ENCODE measurements at regions not wholly inside any gene's neighbourhood (a gene's known extent, or its start where the extent isn't known, plus 50 kb on each side); places are given as distances from the start of the nearest gene placed in this dataset.

DNA sequence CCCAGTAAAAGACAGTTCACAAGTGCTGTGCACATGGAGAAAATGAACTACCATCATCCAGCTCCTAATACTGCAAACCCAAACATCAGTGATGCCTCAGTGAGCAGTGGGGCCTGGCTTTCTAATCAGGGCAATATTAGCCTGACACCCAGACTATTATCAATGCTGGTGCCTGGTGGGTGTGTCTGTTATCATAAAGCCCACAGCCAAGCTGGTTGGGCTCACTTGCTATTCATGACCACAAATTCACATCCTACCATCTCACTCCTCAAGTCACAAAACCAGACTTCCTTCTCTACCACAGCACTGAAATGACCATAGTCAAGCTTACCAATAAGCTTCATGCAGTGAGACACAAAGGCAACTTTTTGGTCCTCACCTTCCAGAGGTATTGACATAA, 180.8 kb upstream of the PLN start:
- Histone ChIP-seq H3K36me3 (ENCODE audit: insufficient read depth, low read length) (no peaks in the 10 kb centered on the region), H4K20me1 (ENCODE audit: insufficient read depth, low read length) (no peaks in the 10 kb centered on the region), H3K9me2 (ENCODE audit: insufficient read depth, low read length) (no peaks in the 10 kb centered on the region), H3K27ac (ENCODE audit: low read depth, low read length, poor library complexity, severe bottlenecking) (no peak overlapping the region), H3K9me3 (ENCODE audit: low read length) (no peaks in the 10 kb centered on the region), H3K4me1 (ENCODE audit: insufficient read depth, low read length, poor library complexity, severe bottlenecking) (no peaks in the 10 kb centered on the region), H3K79me2 (ENCODE audit: insufficient read depth, low read depth, low read length) (no peaks in the 10 kb centered on the region), H3K4me3 (ENCODE audit: low read depth, low read length, poor library complexity, severe bottlenecking) (no peak overlapping the region), H2AFZ (ENCODE audit: low read length) (no peak overlapping the region), H3K4me2 (ENCODE audit: low read length) (no peak overlapping the region)
- CTCF ChIA-PET (ENCODE audit: unreplicated experiment) = no interaction called here
- TF ChIP-seq EZH2phosphoT487 (IDR thresholded peaks at IDR 0.05; ENCODE audit: borderline replicate concordance, low read depth, low read length) = no peak
- TF ChIP-seq, protein P1, sequence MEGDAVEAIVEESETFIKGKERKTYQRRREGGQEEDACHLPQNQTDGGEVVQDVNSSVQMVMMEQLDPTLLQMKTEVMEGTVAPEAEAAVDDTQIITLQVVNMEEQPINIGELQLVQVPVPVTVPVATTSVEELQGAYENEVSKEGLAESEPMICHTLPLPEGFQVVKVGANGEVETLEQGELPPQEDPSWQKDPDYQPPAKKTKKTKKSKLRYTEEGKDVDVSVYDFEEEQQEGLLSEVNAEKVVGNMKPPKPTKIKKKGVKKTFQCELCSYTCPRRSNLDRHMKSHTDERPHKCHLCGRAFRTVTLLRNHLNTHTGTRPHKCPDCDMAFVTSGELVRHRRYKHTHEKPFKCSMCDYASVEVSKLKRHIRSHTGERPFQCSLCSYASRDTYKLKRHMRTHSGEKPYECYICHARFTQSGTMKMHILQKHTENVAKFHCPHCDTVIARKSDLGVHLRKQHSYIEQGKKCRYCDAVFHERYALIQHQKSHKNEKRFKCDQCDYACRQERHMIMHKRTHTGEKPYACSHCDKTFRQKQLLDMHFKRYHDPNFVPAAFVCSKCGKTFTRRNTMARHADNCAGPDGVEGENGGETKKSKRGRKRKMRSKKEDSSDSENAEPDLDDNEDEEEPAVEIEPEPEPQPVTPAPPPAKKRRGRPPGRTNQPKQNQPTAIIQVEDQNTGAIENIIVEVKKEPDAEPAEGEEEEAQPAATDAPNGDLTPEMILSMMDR (conservative IDR thresholded peaks at IDR 0.05; ENCODE audit: low read length) = no peak
- POLR2A ChIA-PET = interaction anchor here (0.9 kb wide), 1 partner anchor 35 kb away, joined by 5 read pairs; no protein-coding TSS in a partner anchor
- no peak for DNase-seq (ENCODE audit: low spot score)
- BruUV-seq (replicated peaks) = no TSS peak
- intact Hi-C loops (cut with micrococcal nuclease; ENCODE audit: unreplicated experiment) = no loop called here

DNA sequence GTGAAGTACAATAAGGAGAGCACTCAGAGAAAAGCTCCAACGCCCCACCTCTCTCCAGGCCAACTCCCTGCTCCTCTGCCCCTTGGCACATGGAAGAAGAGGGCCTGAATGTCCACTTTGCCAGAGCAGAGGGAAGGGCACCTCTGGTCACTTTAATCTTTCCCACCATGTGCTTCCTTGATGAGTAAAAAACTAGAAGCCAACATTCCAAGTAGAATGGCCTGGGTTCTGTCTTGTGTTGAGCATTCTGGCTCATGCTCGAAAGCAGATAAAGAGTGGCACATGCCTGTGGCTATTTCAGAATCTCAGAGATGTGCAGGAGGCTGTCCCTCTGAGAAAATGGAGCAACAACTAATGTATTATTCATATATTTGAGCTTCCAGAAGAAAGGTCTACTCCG, 177.4 kb upstream of the PLN start:
- Histone ChIP-seq H3K27ac (ENCODE audit: low read depth, low read length, poor library complexity, severe bottlenecking) (no peak overlapping the region), H3K9me3 (ENCODE audit: low read length) (no peaks in the 10 kb centered on the region), H3K4me3 (ENCODE audit: low read depth, low read length, poor library complexity, severe bottlenecking) (no peak overlapping the region), H3K4me1 (ENCODE audit: insufficient read depth, low read length, poor library complexity, severe bottlenecking) (no peaks in the 10 kb centered on the region), H3K4me2 (ENCODE audit: low read length) (no peak overlapping the region), H3K36me3 (ENCODE audit: insufficient read depth, low read length) (no peaks in the 10 kb centered on the region), H3K79me2 (ENCODE audit: insufficient read depth, low read depth, low read length) (no peaks in the 10 kb centered on the region), H3K9me2 (ENCODE audit: insufficient read depth, low read length) (no peaks in the 10 kb centered on the region), H4K20me1 (ENCODE audit: insufficient read depth, low read length) (no peaks in the 10 kb centered on the region), H2AFZ (ENCODE audit: low read length) (no peak overlapping the region)
- ChIA-PET POLR2A (no interaction called here), CTCF (ENCODE audit: unreplicated experiment) (no interaction called here)
- no peak for TF ChIP-seq EZH2phosphoT487 (IDR thresholded peaks at IDR 0.05; ENCODE audit: borderline replicate concordance, low read depth, low read length)
- TF ChIP-seq, protein P1 (conservative IDR thresholded peaks at IDR 0.05; ENCODE audit: low read length) = no peak
- DNase-seq (ENCODE audit: low spot score) = no peak
- no TSS peak for BruUV-seq (replicated peaks)
- intact Hi-C loops (cut with micrococcal nuclease; ENCODE audit: unreplicated experiment) = no loop called here

DNA sequence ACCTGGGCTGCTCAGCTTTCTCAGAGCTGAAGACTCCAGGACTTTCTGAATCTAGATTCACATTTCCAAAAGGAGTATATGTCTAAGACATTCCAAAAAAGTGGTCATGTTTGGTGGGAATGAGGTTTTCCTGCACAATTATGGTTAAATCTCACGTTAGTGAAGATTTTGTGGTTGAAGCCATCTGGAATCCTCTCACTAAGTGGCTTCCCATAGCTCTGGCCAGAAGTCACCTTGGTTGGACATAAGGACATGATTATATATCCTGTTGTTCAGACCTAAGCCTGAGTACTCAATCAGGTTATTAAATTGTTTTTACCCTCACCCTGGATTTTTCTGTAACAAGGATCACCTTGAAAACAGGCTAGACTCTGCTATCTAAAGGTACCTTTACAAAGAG, 176.1 kb upstream of the PLN start:
- Histone ChIP-seq H3K27ac (ENCODE audit: low read depth, low read length, poor library complexity, severe bottlenecking) (no peak overlapping the region), H3K36me3 (ENCODE audit: insufficient read depth, low read length) (no peaks in the 10 kb centered on the region), H3K4me2 (ENCODE audit: low read length) (no peak overlapping the region), H3K79me2 (ENCODE audit: insufficient read depth, low read depth, low read length) (no peaks in the 10 kb centered on the region), H3K9me2 (ENCODE audit: insufficient read depth, low read length) (no peaks in the 10 kb centered on the region), H3K4me1 (ENCODE audit: insufficient read depth, low read length, poor library complexity, severe bottlenecking) (no peaks in the 10 kb centered on the region), H2AFZ (ENCODE audit: low read length) (no peak overlapping the region), H3K9me3 (ENCODE audit: low read length) (no peaks in the 10 kb centered on the region), H4K20me1 (ENCODE audit: insufficient read depth, low read length) (no peaks in the 10 kb centered on the region), H3K4me3 (ENCODE audit: low read depth, low read length, poor library complexity, severe bottlenecking) (no peak overlapping the region)
- intact Hi-C loops (cut with micrococcal nuclease; ENCODE audit: unreplicated experiment) = no loop called here
- no TSS peak for BruUV-seq (replicated peaks)
- no peak for TF ChIP-seq EZH2phosphoT487 (IDR thresholded peaks at IDR 0.05; ENCODE audit: borderline replicate concordance, low read depth, low read length)
- TF ChIP-seq, protein P1 (conservative IDR thresholded peaks at IDR 0.05; ENCODE audit: low read length) = no peak
- ChIA-PET CTCF (ENCODE audit: unreplicated experiment) (no interaction called here), POLR2A (no interaction called here)
- DNase-seq (ENCODE audit: low spot score) = no peak

All from OCI-LY7 (cell line).